ENCODE measurements at regions not wholly inside any gene's neighbourhood (a gene's known extent, or its start where the extent isn't known, plus 50 kb on each side); places are given as distances from the start of the nearest gene placed in this dataset.

DNA sequence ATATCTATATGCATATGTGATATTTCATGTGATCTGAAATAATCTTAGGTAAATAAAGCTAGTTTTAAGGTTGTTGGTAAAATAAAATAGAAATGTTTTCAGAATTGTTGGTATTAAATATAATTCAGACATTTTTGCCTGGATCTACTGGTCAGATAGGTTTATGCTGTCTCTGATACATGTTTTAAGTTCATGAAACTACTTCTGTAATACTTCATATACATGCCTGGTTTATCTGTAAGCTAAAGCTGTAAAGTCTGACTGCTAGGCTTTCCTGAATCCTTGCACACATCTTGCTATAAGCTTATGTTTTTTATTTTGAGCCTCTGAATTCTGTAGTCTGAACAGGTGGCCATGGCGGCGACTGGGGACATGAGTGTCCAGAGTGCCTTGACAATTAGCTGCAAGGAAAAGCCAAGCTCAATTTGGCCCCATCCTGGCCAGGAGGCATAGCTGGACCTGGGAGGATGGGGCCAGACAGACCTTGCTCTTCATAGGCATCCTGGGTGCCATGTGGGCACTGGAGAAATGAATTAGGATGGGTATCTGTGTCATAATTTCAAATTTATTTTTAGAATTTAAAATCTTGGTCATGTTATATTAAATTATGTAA, 241.0 kb upstream of the UBASH3B start (continued):
- TF ChIP-seq, protein P1, sequence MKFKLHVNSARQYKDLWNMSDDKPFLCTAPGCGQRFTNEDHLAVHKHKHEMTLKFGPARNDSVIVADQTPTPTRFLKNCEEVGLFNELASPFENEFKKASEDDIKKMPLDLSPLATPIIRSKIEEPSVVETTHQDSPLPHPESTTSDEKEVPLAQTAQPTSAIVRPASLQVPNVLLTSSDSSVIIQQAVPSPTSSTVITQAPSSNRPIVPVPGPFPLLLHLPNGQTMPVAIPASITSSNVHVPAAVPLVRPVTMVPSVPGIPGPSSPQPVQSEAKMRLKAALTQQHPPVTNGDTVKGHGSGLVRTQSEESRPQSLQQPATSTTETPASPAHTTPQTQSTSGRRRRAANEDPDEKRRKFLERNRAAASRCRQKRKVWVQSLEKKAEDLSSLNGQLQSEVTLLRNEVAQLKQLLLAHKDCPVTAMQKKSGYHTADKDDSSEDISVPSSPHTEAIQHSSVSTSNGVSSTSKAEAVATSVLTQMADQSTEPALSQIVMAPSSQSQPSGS (IDR thresholded peaks at IDR 0.05; ENCODE audit: low read length): no peak

Measured in H1 (cell line).